ENCODE measurements at regions not wholly inside any gene's neighbourhood (a gene's known extent, or its start where the extent isn't known, plus 50 kb on each side); places are given as distances from the start of the nearest gene placed in this dataset.

DNA sequence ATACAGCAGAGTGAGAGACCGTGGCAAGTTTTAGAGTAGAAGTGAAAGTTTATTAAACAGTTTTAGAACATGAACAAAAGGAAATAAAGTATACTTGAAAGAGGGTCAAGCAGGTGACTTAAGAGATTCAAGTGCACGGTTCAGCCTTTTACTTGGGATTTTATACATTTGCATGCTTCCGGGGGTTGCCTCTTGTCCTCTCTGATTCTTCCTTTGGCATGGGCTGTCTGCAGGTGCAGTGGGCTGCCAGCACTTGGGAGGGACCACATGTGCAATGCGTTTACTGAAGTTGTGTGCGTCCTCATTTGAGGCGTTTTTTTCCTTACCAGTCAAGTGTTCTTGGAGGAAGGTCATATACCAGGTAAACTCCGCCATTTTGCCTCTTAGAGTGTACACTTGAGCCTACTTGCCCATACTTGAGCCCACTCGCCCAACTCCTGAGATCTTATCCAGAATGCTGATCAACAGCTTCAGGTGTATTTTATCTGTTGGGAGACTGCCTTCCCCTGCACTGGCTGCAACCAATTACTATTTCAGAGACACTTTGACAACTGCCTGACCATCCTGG, 195.2 kb downstream of the IRX5 start:
- no peaks in the 10 kb centered on the region for H3K9me3 Mint-ChIP-seq (ENCODE audit: unreplicated experiment)
- H3K4me3 Mint-ChIP-seq (ENCODE audit: unreplicated experiment), result no peak overlapping the region
- no peak overlapping the region for H3K4me3 ChIP-seq (ENCODE audit: insufficient read depth, low read depth, low read length)
- no peak overlapping the region for H3K27ac ChIP-seq (ENCODE audit: low read depth, low read length)
- H3K27me3 Mint-ChIP-seq (ENCODE audit: low read depth, unreplicated experiment), result peaks cover 25% of the 10 kb centered on the region
- no peaks in the 10 kb centered on the region for H4K20me1 ChIP-seq (ENCODE audit: insufficient read depth, low read length)
- FAIRE-seq, result no peak
- no peaks in the 10 kb centered on the region for H3K79me2 ChIP-seq (ENCODE audit: insufficient read depth, low read length)
- no peak for DNase-seq (ENCODE audit: low read depth)
- TF ChIP-seq EZH2 (IDR thresholded peaks at IDR 0.05; ENCODE audit: insufficient read depth, low read length), result no peak
- TF ChIP-seq, protein P1, sequence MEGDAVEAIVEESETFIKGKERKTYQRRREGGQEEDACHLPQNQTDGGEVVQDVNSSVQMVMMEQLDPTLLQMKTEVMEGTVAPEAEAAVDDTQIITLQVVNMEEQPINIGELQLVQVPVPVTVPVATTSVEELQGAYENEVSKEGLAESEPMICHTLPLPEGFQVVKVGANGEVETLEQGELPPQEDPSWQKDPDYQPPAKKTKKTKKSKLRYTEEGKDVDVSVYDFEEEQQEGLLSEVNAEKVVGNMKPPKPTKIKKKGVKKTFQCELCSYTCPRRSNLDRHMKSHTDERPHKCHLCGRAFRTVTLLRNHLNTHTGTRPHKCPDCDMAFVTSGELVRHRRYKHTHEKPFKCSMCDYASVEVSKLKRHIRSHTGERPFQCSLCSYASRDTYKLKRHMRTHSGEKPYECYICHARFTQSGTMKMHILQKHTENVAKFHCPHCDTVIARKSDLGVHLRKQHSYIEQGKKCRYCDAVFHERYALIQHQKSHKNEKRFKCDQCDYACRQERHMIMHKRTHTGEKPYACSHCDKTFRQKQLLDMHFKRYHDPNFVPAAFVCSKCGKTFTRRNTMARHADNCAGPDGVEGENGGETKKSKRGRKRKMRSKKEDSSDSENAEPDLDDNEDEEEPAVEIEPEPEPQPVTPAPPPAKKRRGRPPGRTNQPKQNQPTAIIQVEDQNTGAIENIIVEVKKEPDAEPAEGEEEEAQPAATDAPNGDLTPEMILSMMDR (IDR thresholded peaks at IDR 0.05; ENCODE audit: insufficient read depth, low read depth, low read length), result no peak
- H3K27me3 ChIP-seq (ENCODE audit: insufficient read depth, low read length), result no peaks in the 10 kb centered on the region
- no peaks in the 10 kb centered on the region for H3K9me3 ChIP-seq (ENCODE audit: insufficient read depth, low read depth, low read length)
- H3K4me1 ChIP-seq (ENCODE audit: insufficient read depth, low read length), result no peaks in the 10 kb centered on the region
- no peak overlapping the region for H2AFZ ChIP-seq (ENCODE audit: low read depth, low read length)
- no peak overlapping the region for H3K27ac Mint-ChIP-seq (ENCODE audit: unreplicated experiment)
- no peaks in the 10 kb centered on the region for H3K36me3 ChIP-seq (ENCODE audit: insufficient read depth, low read length)
- no peak overlapping the region for H3K9ac ChIP-seq (ENCODE audit: low read length)
- H3K4me2 ChIP-seq (ENCODE audit: low read length), result no peak overlapping the region
- no peaks in the 10 kb centered on the region for H3K4me1 Mint-ChIP-seq (ENCODE audit: low read depth, unreplicated experiment)
- H3K36me3 Mint-ChIP-seq (ENCODE audit: low read depth, unreplicated experiment), result no peaks in the 10 kb centered on the region

DNA sequence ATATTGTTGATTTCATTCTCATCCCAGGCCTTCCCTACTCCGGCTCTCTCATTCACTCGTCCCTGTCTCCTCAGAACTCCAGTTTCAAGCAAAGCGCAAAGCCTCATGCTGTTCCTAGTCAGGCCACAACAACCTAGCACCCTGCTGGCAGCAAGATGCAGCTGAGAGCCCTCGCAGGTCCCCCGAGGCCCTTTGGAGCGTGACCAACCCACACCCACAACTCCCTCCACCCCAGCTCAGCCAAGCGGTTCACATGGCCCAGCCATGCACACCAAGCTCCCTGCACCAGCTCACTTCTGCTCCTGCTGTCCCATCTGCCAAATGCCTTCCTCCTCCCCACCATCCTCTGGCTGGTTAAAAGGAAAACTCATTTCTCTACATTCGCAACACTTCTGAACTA, 195.8 kb downstream of the IRX5 start:
- Mint-ChIP-seq H3K9me3 (ENCODE audit: unreplicated experiment) (no peaks in the 10 kb centered on the region), H3K4me1 (ENCODE audit: low read depth, unreplicated experiment) (no peaks in the 10 kb centered on the region), H3K36me3 (ENCODE audit: low read depth, unreplicated experiment) (no peaks in the 10 kb centered on the region), H3K27ac (ENCODE audit: unreplicated experiment) (no peak overlapping the region), H3K27me3 (ENCODE audit: low read depth, unreplicated experiment) (peaks cover 26% of the 10 kb centered on the region), H3K4me3 (ENCODE audit: unreplicated experiment) (no peak overlapping the region)
- no peak overlapping the region for H2AFZ ChIP-seq (ENCODE audit: low read depth, low read length)
- FAIRE-seq, result no peak
- no peaks in the 10 kb centered on the region for H3K36me3 ChIP-seq (ENCODE audit: insufficient read depth, low read length)
- H3K79me2 ChIP-seq (ENCODE audit: insufficient read depth, low read length), result no peaks in the 10 kb centered on the region
- no peak overlapping the region for H3K9ac ChIP-seq (ENCODE audit: low read length)
- H3K4me2 ChIP-seq (ENCODE audit: low read length), result no peak overlapping the region
- no peaks in the 10 kb centered on the region for H3K4me1 ChIP-seq (ENCODE audit: insufficient read depth, low read length)
- no peaks in the 10 kb centered on the region for H4K20me1 ChIP-seq (ENCODE audit: insufficient read depth, low read length)
- DNase-seq (ENCODE audit: low read depth), result no peak
- no peak overlapping the region for H3K27ac ChIP-seq (ENCODE audit: low read depth, low read length)
- H3K9me3 ChIP-seq (ENCODE audit: insufficient read depth, low read depth, low read length), result no peaks in the 10 kb centered on the region
- H3K27me3 ChIP-seq (ENCODE audit: insufficient read depth, low read length), result no peaks in the 10 kb centered on the region
- H3K4me3 ChIP-seq (ENCODE audit: insufficient read depth, low read depth, low read length), result no peak overlapping the region
- TF ChIP-seq, protein P1 (IDR thresholded peaks at IDR 0.05; ENCODE audit: insufficient read depth, low read depth, low read length), result no peak

DNA sequence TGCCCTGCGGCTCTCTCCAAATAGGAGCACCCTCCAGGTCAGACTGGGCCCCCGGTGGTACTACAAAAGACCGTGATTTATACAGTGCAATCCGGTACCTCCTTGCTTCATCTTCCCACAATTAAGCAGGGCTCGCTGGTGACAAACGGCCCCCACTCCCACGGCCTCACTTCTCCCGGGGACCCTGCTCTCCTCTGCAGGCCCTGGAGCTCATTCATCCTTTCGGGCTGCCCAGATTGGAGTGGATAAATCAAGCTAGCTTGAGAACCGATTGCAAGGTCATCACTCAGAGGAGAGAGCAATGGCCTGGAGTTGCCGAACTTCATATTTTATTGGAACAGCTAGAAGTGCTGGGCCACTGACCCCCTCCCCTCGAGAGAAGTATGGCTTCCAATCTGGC, 193.5 kb upstream of the IRX6 start:
- Mint-ChIP-seq H3K36me3 (ENCODE audit: low read depth, unreplicated experiment) (no peaks in the 10 kb centered on the region), H3K9me3 (ENCODE audit: unreplicated experiment) (no peaks in the 10 kb centered on the region), H3K4me3 (ENCODE audit: unreplicated experiment) (no peak overlapping the region), H3K27me3 (ENCODE audit: low read depth, unreplicated experiment) (peaks cover 38% of the 10 kb centered on the region), H3K27ac (ENCODE audit: unreplicated experiment) (no peak overlapping the region), H3K4me1 (ENCODE audit: low read depth, unreplicated experiment) (no peaks in the 10 kb centered on the region)
- Histone ChIP-seq H3K4me3 (ENCODE audit: insufficient read depth, low read depth, low read length) (no peak overlapping the region), H3K79me2 (ENCODE audit: insufficient read depth, low read length) (no peaks in the 10 kb centered on the region), H3K4me1 (ENCODE audit: insufficient read depth, low read length) (no peaks in the 10 kb centered on the region), H3K9ac (ENCODE audit: low read length) (no peak overlapping the region), H3K4me2 (ENCODE audit: low read length) (no peak overlapping the region), H4K20me1 (ENCODE audit: insufficient read depth, low read length) (no peaks in the 10 kb centered on the region), H3K27me3 (ENCODE audit: insufficient read depth, low read length) (no peaks in the 10 kb centered on the region), H3K36me3 (ENCODE audit: insufficient read depth, low read length) (no peaks in the 10 kb centered on the region), H3K9me3 (ENCODE audit: insufficient read depth, low read depth, low read length) (no peaks in the 10 kb centered on the region), H3K27ac (ENCODE audit: low read depth, low read length) (no peak overlapping the region), H2AFZ (ENCODE audit: low read depth, low read length) (no peak overlapping the region)
- FAIRE-seq (no peak), DNase-seq (ENCODE audit: low read depth) (no peak)
- TF ChIP-seq EZH2 (IDR thresholded peaks at IDR 0.05; ENCODE audit: insufficient read depth, low read length), result no peak
- TF ChIP-seq, protein P1 (IDR thresholded peaks at IDR 0.05; ENCODE audit: insufficient read depth, low read depth, low read length), result no peak
